WTC11 (cell line): ENCODE measurements at regions not wholly inside any gene's neighbourhood (a gene's known extent, or its start where the extent isn't known, plus 50 kb on each side); places are given as distances from the start of the nearest gene placed in this dataset.

Experiments used
- ATAC-seq: fragments of 200-7000 bp; cut with Tn5 transposase; 2 replicates; pipeline ENCODE4 v1.10.0; 2021; ENCODE audit warnings: mild to moderate bottlenecking, moderate library complexity
- CTCF ChIA-PET: fragments of 300-600 bp; sonication (Branson Sonifier 250); formaldehyde crosslinking; loops from one replicate; lab custom pipeline; 2021; ENCODE audit warnings: antibody characterized with exemption; lab: Charles Lee
- POLR2A ChIA-PET: fragments of 350-600 bp; sonication (Branson Sonifier 250); formaldehyde crosslinking; loops from one replicate; lab custom pipeline; 2021; ENCODE audit warnings: antibody characterized with exemption; lab: Charles Lee
- DNase-seq: peaks from one replicate; pipeline ENCODE4 v3.0.0; 2021; ENCODE audit warnings: low spot score
- H3K27ac Mint-ChIP-seq: 2 replicates; pipeline ENCODE4 v1.8.0; 2021; ENCODE audit warnings: mixed read lengths
- H3K27me3 Mint-ChIP-seq: 2 replicates; pipeline ENCODE4 v1.8.0; 2021; ENCODE audit warnings: low read depth, mild to moderate bottlenecking, moderate library complexity, mixed read lengths
- H3K36me3 Mint-ChIP-seq: 2 replicates; pipeline ENCODE4 v1.8.0; 2021; ENCODE audit warnings: mixed read lengths
- H3K4me1 Mint-ChIP-seq: 2 replicates; pipeline ENCODE4 v1.8.0; 2022; ENCODE audit warnings: mixed read lengths
- H3K4me3 Mint-ChIP-seq: 2 replicates; pipeline ENCODE4 v1.8.0; 2021; ENCODE audit warnings: mild to moderate bottlenecking, moderate library complexity, mixed read lengths
- H3K9me3 Mint-ChIP-seq: 2 replicates; pipeline ENCODE4 v1.8.0; 2021; ENCODE audit warnings: mixed read lengths
- AR ChIP-seq: fragments of 250-450 bp; sonication (Bioruptor Pico); IDR thresholded peaks from 2 replicates; pipeline ENCODE4 v1.9.0; 2021; ENCODE audit warnings: mild to moderate bottlenecking
- ATF6 ChIP-seq: sonication (generic); formaldehyde crosslinking; IDR thresholded peaks from 2 replicates; pipeline ENCODE4 v1.8.1; 2023; ENCODE audit warnings: mild to moderate bottlenecking, missing genetic modification reagents
- ERG ChIP-seq: fragments of 250-450 bp; sonication (Bioruptor Pico); IDR thresholded peaks from 2 replicates; pipeline ENCODE4 v1.8.0; 2021; ENCODE audit warnings: mild to moderate bottlenecking
- ESRRA ChIP-seq: sonication (generic); formaldehyde crosslinking; IDR thresholded peaks from 2 replicates; pipeline ENCODE4 v1.8.1; 2022; ENCODE audit warnings: mild to moderate bottlenecking, missing genetic modification reagents, borderline replicate concordance
- FOXP4 ChIP-seq: sonication (generic); formaldehyde crosslinking; IDR thresholded peaks from 2 replicates; pipeline ENCODE4 v1.8.0; 2022; ENCODE audit warnings: mild to moderate bottlenecking, missing genetic modification reagents
- IRF2 ChIP-seq: sonication (generic); formaldehyde crosslinking; IDR thresholded peaks from 2 replicates; pipeline ENCODE4 v1.8.0; 2022; ENCODE audit warnings: low read depth, missing genetic modification reagents, borderline replicate concordance
- JUN ChIP-seq: sonication (generic); formaldehyde crosslinking; IDR thresholded peaks from 2 replicates; pipeline ENCODE4 v1.8.0; 2023; ENCODE audit warnings: mild to moderate bottlenecking, missing genetic modification reagents
- MXD4 ChIP-seq: fragments of 250-450 bp; sonication (Bioruptor Pico); IDR thresholded peaks from 2 replicates; pipeline ENCODE4 v1.8.0; 2021; ENCODE audit warnings: mild to moderate bottlenecking, moderate library complexity, borderline replicate concordance
- RORB ChIP-seq: fragments of 250-450 bp; sonication (Bioruptor Pico); IDR thresholded peaks from 2 replicates; pipeline ENCODE4 v1.9.0; 2021; ENCODE audit warnings: mild to moderate bottlenecking
- ZMAT4 ChIP-seq: fragments of 250-450 bp; sonication (Bioruptor Pico); IDR thresholded peaks from 2 replicates; pipeline ENCODE4 v1.9.0; 2021; ENCODE audit warnings: mild to moderate bottlenecking
- ZNF317 ChIP-seq: sonication (generic); formaldehyde crosslinking; IDR thresholded peaks from 2 replicates; pipeline ENCODE4 v1.8.1; 2023; ENCODE audit warnings: low read depth, mild to moderate bottlenecking, moderate library complexity, missing genetic modification reagents, borderline replicate concordance
- TF ChIP-seq, protein P1 (sequence below): fragments of 250-450 bp; sonication (Bioruptor Pico); conservative IDR thresholded peaks from 2 replicates; pipeline ENCODE4 v1.9.0; 2021; ENCODE audit warnings: mild to moderate bottlenecking
- TF ChIP-seq, protein P2 (sequence below): sonication (generic); formaldehyde crosslinking; IDR thresholded peaks from 2 replicates; pipeline ENCODE4 v1.8.1; 2022; ENCODE audit warnings: missing genetic modification reagents, borderline replicate concordance
- TF ChIP-seq, protein P3 (sequence below): sonication (generic); formaldehyde crosslinking; IDR thresholded peaks from 2 replicates; pipeline ENCODE4 v1.8.1; 2022; ENCODE audit warnings: low read depth, mild to moderate bottlenecking, moderate library complexity, missing genetic modification reagents, borderline replicate concordance

GRCh38 chr9:105065098-105066088 is 137.4 kb upstream of the ABCA1 start:
- H3K9me3 Mint-ChIP-seq: peaks cover 13% of the 10 kb centered on the region
- TF ChIP-seq, protein P1, sequence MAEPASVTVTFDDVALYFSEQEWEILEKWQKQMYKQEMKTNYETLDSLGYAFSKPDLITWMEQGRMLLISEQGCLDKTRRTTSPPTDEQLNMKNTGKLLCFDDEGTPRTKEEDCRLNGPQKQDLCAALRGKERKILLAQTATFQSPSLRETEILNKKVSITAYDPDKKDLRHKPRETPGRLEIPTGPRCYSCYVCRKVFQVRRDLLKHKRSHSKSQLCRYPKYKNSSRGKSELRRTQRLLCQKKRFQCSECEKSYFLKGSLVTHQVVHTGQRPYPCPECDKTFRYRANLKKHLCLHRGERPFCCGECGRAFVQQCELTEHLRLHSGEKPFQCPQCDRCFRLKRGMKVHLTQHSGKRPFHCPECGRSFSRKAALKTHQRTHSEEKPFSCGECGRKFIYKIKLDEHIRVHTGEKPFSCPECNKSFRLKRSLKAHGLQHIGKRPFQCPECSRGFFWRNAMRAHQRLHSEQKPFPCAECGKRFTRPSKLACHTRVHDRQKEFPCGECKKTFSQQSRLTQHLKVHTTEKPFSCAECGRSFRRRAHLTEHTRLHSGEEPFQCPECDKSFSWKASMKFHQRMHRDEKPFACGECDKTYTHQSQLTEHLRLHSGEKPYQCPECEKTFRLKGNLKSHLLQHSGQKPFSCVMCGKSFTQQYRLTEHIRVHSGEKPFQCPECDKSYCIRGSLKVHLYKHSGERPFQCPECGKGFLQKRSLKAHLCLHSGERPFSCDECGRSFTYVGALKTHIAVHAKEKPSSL (CRISPR knock-in tag): no peak
- TF ChIP-seq IRF2 (CRISPR knock-in tag): no peak
- no peak for TF ChIP-seq ESRRA
- TF ChIP-seq RORB (CRISPR knock-in tag): no peak
- TF ChIP-seq, protein P2, sequence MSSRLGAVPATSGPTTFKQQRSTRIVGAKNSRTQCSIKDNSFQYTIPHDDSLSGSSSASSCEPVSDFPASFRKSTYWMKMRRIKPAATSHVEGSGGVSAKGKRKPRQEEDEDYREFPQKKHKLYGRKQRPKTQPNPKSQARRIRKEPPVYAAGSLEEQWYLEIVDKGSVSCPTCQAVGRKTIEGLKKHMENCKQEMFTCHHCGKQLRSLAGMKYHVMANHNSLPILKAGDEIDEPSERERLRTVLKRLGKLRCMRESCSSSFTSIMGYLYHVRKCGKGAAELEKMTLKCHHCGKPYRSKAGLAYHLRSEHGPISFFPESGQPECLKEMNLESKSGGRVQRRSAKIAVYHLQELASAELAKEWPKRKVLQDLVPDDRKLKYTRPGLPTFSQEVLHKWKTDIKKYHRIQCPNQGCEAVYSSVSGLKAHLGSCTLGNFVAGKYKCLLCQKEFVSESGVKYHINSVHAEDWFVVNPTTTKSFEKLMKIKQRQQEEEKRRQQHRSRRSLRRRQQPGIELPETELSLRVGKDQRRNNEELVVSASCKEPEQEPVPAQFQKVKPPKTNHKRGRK (CRISPR knock-in tag): no peak
- no peak for TF ChIP-seq ATF6 (CRISPR knock-in tag)
- no peak for TF ChIP-seq AR (CRISPR knock-in tag)
- no peak for TF ChIP-seq ERG (CRISPR knock-in tag)
- TF ChIP-seq MXD4: no peak
- ATAC-seq (no peak), DNase-seq (no peak)
- no peak overlapping the region for H3K4me3 Mint-ChIP-seq
- no peak overlapping the region for H3K27ac Mint-ChIP-seq
- ChIA-PET POLR2A (interaction anchor here (1.0 to 1.3 kb wide), 2 partner anchors 138 to 139 kb away, joined by 3 to 5 read pairs; no protein-coding TSS in a partner anchor), CTCF (interaction anchor here (0.7 to 2.6 kb wide), 4 partner anchors 14 to 257 kb away, joined by 3 to 8 read pairs (median 3); no protein-coding TSS in a partner anchor)
- H3K4me1 Mint-ChIP-seq: peaks cover 8% of the 10 kb centered on the region
- peaks cover 3% of the 10 kb centered on the region; the same call in 1 of the 2 replicates for H3K27me3 Mint-ChIP-seq
- H3K36me3 Mint-ChIP-seq: peaks cover 2% of the 10 kb centered on the region; the same call in 1 of the 2 replicates

- peaks cover 3% of the 10 kb centered on the region; the same call in 1 of the 2 replicates for H3K27me3 Mint-ChIP-seq
- no peak overlapping the region for H3K27ac Mint-ChIP-seq
- peaks cover 10% of the 10 kb centered on the region for H3K9me3 Mint-ChIP-seq
- CTCF ChIA-PET: interaction anchor here (0.8 to 2.6 kb wide), 3 partner anchors 13 to 258 kb away, joined by 3 to 8 read pairs (median 3); no protein-coding TSS in a partner anchor
- peaks cover 8% of the 10 kb centered on the region for H3K4me1 Mint-ChIP-seq
- DNase-seq (no peak), ATAC-seq (no peak)
- H3K4me3 Mint-ChIP-seq: no peak overlapping the region
- peaks cover 2% of the 10 kb centered on the region; the same call in 1 of the 2 replicates for H3K36me3 Mint-ChIP-seq
- POLR2A ChIA-PET: interaction anchor here (1.0 kb wide), 1 partner anchor 140 kb away, joined by 3 read pairs; no protein-coding TSS in a partner anchor
- TF ChIP-seq JUN (CRISPR knock-in tag) (no peak), ZMAT4 (CRISPR knock-in tag) (no peak), FOXP4 (CRISPR knock-in tag) (no peak), ZNF317 (no peak)
- TF ChIP-seq, protein P3, sequence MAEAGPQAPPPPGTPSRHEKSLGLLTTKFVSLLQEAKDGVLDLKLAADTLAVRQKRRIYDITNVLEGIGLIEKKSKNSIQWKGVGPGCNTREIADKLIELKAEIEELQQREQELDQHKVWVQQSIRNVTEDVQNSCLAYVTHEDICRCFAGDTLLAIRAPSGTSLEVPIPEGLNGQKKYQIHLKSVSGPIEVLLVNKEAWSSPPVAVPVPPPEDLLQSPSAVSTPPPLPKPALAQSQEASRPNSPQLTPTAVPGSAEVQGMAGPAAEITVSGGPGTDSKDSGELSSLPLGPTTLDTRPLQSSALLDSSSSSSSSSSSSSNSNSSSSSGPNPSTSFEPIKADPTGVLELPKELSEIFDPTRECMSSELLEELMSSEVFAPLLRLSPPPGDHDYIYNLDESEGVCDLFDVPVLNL (CRISPR knock-in tag): no peak
These were observed 138.4 kb upstream of the ABCA1 start for GRCh38 chr9:105066275-105066865.
